GM21515 (cell line): ENCODE measurements at regions not wholly inside any gene's neighbourhood (a gene's known extent, or its start where the extent isn't known, plus 50 kb on each side); places are given as distances from the start of the nearest gene placed in this dataset.
"Not testable (repeated sequence)": the region's sequence is repeated elsewhere in the genome, so short reads cannot be mapped to it uniquely, and the experiment has no call there.

Experiments
- ATAC-seq: cut with Tn5 transposase; IDR thresholded peaks from one replicate; pipeline ENCODE4 v1.9.1; 2021; ENCODE audit not compliant: unreplicated experiment

GRCh38 chr4:16450724-16451123 lies 224.5 kb upstream of the TAPT1 start:
- ATAC-seq, result no peak

- no peak for ATAC-seq
Measured at GRCh38 chr4:16450031-16450430, 223.8 kb upstream of the TAPT1 start.

GRCh38 chr4:16449406-16449805 lies 223.1 kb upstream of the TAPT1 start:
- no peak for ATAC-seq

GRCh38 chr4:16448241-16448840 lies 222.1 kb upstream of the TAPT1 start:
- no peak for ATAC-seq

- ATAC-seq, result peak; percentile 78
Measured at GRCh38 chr4:16443504-16444088, 217.3 kb upstream of the TAPT1 start.

GRCh38 chr4:16442296-16442695 lies 216.0 kb upstream of the TAPT1 start:
- ATAC-seq, result no peak

GRCh38 chr4:16439768-16440167 lies 213.5 kb upstream of the TAPT1 start:
- ATAC-seq, result no peak

- ATAC-seq, result no peak
Measured at GRCh38 chr4:16438986-16439385, 212.7 kb upstream of the TAPT1 start.

GRCh38 chr4:16437836-16438235 lies 211.6 kb upstream of the TAPT1 start:
- no peak for ATAC-seq

- ATAC-seq, result no peak
Measured at GRCh38 chr4:16431866-16432265, 205.6 kb upstream of the TAPT1 start.

GRCh38 chr4:16418814-16419213 lies 192.5 kb upstream of the TAPT1 start:
- no peak for ATAC-seq

GRCh38 chr4:16417198-16417597 lies 190.9 kb upstream of the TAPT1 start:
- ATAC-seq, result no peak

GRCh38 chr4:16416601-16417000 lies 190.3 kb upstream of the TAPT1 start:
- ATAC-seq, result no peak

GRCh38 chr4:16415751-16416150 lies 189.5 kb upstream of the TAPT1 start:
- no peak for ATAC-seq

GRCh38 chr4:16413814-16414555 lies 187.7 kb upstream of the TAPT1 start:
- no peak for ATAC-seq

GRCh38 chr4:16411501-16412085 lies 185.3 kb upstream of the TAPT1 start:
- ATAC-seq, result no peak

- ATAC-seq, result not testable (repeated sequence)
Measured at GRCh38 chr4:16393216-16393615, 166.9 kb upstream of the TAPT1 start.

- no peak for ATAC-seq
Measured at GRCh38 chr4:16391196-16391595, 164.9 kb upstream of the TAPT1 start.

GRCh38 chr4:16387448-16387847 lies 161.2 kb upstream of the TAPT1 start:
- ATAC-seq, result no peak

GRCh38 chr4:16386711-16387320 lies 160.5 kb upstream of the TAPT1 start:
- ATAC-seq, result no peak

GRCh38 chr4:16384576-16384975 lies 158.3 kb upstream of the TAPT1 start:
- no peak for ATAC-seq

- no peak for ATAC-seq
Measured at GRCh38 chr4:16382571-16382970, 156.3 kb upstream of the TAPT1 start.
